Neuronal stem cell (in vitro differentiated cells): ENCODE measurements at regions not wholly inside any gene's neighbourhood (a gene's known extent, or its start where the extent isn't known, plus 50 kb on each side); places are given as distances from the start of the nearest gene placed in this dataset.

ENCODE experiments used
- DNase-seq: peaks from one replicate; pipeline ENCODE4 v3.0.0-alpha.2; 2013; ENCODE audit warnings: low spot score
- H2AFZ ChIP-seq: one replicate; pipeline ENCODE4 v1.6.1; 2013; ENCODE audit warnings: mild to moderate bottlenecking, low read length, inconsistent platforms
- H2AK5ac ChIP-seq: 2 replicates; pipeline ENCODE4 v1.6.1; 2013; ENCODE audit warnings: low read depth, mild to moderate bottlenecking, inconsistent platforms, low read length, moderate library complexity, mixed read lengths
- H2BK120ac ChIP-seq: 2 replicates; pipeline ENCODE4 v1.6.1; 2013; ENCODE audit warnings: low read depth, mild to moderate bottlenecking, inconsistent platforms, low read length, moderate library complexity, mixed read lengths
- H2BK12ac ChIP-seq: one replicate; pipeline ENCODE4 v1.6.1; 2013; ENCODE audit warnings: low read length, inconsistent platforms
- H2BK15ac ChIP-seq: 2 replicates; pipeline ENCODE4 v1.6.1; 2013; ENCODE audit warnings: mild to moderate bottlenecking, low read length, inconsistent platforms, mixed read lengths
- H2BK5ac ChIP-seq: one replicate; pipeline ENCODE4 v1.6.1; 2013; ENCODE audit warnings: inconsistent platforms, mild to moderate bottlenecking, low read length, moderate library complexity
- H3K14ac ChIP-seq: one replicate; pipeline ENCODE4 v1.6.1; 2013; ENCODE audit warnings: low read length, inconsistent platforms
- H3K18ac ChIP-seq: 2 replicates; pipeline ENCODE4 v1.6.1; 2013; ENCODE audit warnings: low read length, inconsistent platforms
- H3K23ac ChIP-seq: 2 replicates; pipeline ENCODE4 v1.6.1; 2013; ENCODE audit warnings: low read depth, mild to moderate bottlenecking, mixed read lengths, low read length, inconsistent platforms; ENCODE audit not compliant: poor library complexity
- H3K27ac ChIP-seq: replicated peaks from 3 replicates; pipeline ENCODE4 v1.5.1; 2013; ENCODE audit warnings: low read length, inconsistent platforms
- H3K27me3 ChIP-seq, 3 experiments: 2 replicates each; pipeline ENCODE4 v1.6.1; 2013; ENCODE audit warnings: low read length in 3 of 3, mild to moderate bottlenecking in 2 of 3, inconsistent platforms in 1 of 3, low read depth in 1 of 3, mixed read lengths in 1 of 3, moderate library complexity in 1 of 3; ENCODE audit not compliant: control insufficient read depth in 3 of 3, insufficient read depth in 3 of 3
- H3K36me3 ChIP-seq, 2 donors: replicated peaks in 1 of 2; 2 replicates each; pipeline ENCODE4 v1.6.1; 2013; ENCODE audit warnings: low read length in 2 of 2; ENCODE audit not compliant: control insufficient read depth in 2 of 2, insufficient read depth in 2 of 2
- H3K4ac ChIP-seq: 2 replicates; pipeline ENCODE4 v1.6.1; 2013; ENCODE audit warnings: inconsistent platforms, mild to moderate bottlenecking, low read length, moderate library complexity
- H3K4me1 ChIP-seq, 2 donors: 1 replicate in 1 of 2; 2 replicates in 1 of 2; pipeline ENCODE4 v1.6.1; 2013; ENCODE audit warnings: low read length in 2 of 2, low read depth in 1 of 2; ENCODE audit not compliant: control insufficient read depth in 2 of 2, insufficient read depth in 1 of 2
- H3K4me2 ChIP-seq: one replicate; pipeline ENCODE4 v1.6.1; 2013; ENCODE audit warnings: mild to moderate bottlenecking, low read length, inconsistent platforms; ENCODE audit not compliant: insufficient read depth, poor library complexity, severe bottlenecking
- H3K4me3 ChIP-seq, 2 donors: 2 replicates each; pipeline ENCODE4 v1.5.1; 2013; ENCODE audit warnings: low read length in 2 of 2, mild to moderate bottlenecking in 2 of 2, inconsistent platforms in 1 of 2, moderate library complexity in 1 of 2
- H3K79me1 ChIP-seq: one replicate; pipeline ENCODE4 v1.6.1; 2013; ENCODE audit warnings: low read depth, mild to moderate bottlenecking, inconsistent platforms, low read length, moderate library complexity
- H3K9ac ChIP-seq: one replicate; pipeline ENCODE4 v1.6.1; 2013; ENCODE audit warnings: mild to moderate bottlenecking, low read depth, low read length, inconsistent platforms; ENCODE audit not compliant: poor library complexity
- H3K9me3 ChIP-seq, 2 donors: replicated peaks in 1 of 2; 2 replicates each; pipeline versions ENCODE3 to v1.6.1; 2013; ENCODE audit warnings: low read length in 2 of 2, mild to moderate bottlenecking in 2 of 2, inconsistent platforms in 1 of 2, low read depth in 1 of 2, mixed read lengths in 1 of 2, moderate library complexity in 1 of 2; ENCODE audit not compliant: control insufficient read depth in 2 of 2, insufficient read depth in 1 of 2
- H4K8ac ChIP-seq: one replicate; pipeline ENCODE4 v1.6.1; 2013; ENCODE audit warnings: low read depth, mild to moderate bottlenecking, inconsistent platforms, low read length, moderate library complexity
- H4K91ac ChIP-seq: one replicate; pipeline ENCODE4 v1.6.1; 2013; ENCODE audit warnings: low read length, low read depth, mild to moderate bottlenecking, inconsistent platforms; ENCODE audit not compliant: poor library complexity
- WGBS, 2 donors: extraction: QIAGEN DNeasy Blood & Tissue Kit; methylation state at CpG; one replicate each; pipeline ENCODE4 v1.1.7; 2013; ENCODE audit warnings: missing lambda C conversion rate in 2 of 2, mixed read lengths in 1 of 2; ENCODE audit not compliant: insufficient read length in 2 of 2, insufficient replicate concordance in 1 of 2; ENCODE audit errors: extremely low coverage in 2 of 2; 5-methylcytosine and 5-hydroxymethylcytosine counted together

- H3K9ac ChIP-seq = no peak overlapping the region
- no peak overlapping the region for H3K4ac ChIP-seq
- DNase-seq = no peak
- no peaks in the 10 kb centered on the region for H3K79me1 ChIP-seq
- H3K18ac ChIP-seq = no peak overlapping the region
- no peak overlapping the region for H2AFZ ChIP-seq
- H2BK120ac ChIP-seq = no peak overlapping the region
- H3K23ac ChIP-seq = no peak overlapping the region
- no peak overlapping the region for H3K4me3 ChIP-seq
- H4K91ac ChIP-seq = no peak overlapping the region
- H4K8ac ChIP-seq = no peak overlapping the region
- no peaks in the 10 kb centered on the region for H3K4me1 ChIP-seq
- H3K14ac ChIP-seq = no peak overlapping the region
- no peak overlapping the region for H2BK5ac ChIP-seq
- no peak overlapping the region for H3K4me2 ChIP-seq
- H3K9me3 ChIP-seq = no peaks in the 10 kb centered on the region
- H2BK12ac ChIP-seq = no peak overlapping the region
- no peak overlapping the region for H2BK15ac ChIP-seq
- WGBS, 2 donors = no CpG with 5 or more reads among the region's 3 CpGs
- no peak overlapping the region for H2AK5ac ChIP-seq
- peaks cover 0 to 2% (median 0%) of the 10 kb centered on the region in 3 experiments for H3K27me3 ChIP-seq
- H3K27ac ChIP-seq = no peak overlapping the region
- no peaks in the 10 kb centered on the region for H3K36me3 ChIP-seq
Measured at GRCh38 chr2:34371711-34372110, 772.6 kb upstream of the FAM98A start.

GRCh38 chr2:34368304-34368703 lies 769.2 kb upstream of the FAM98A start:
- Histone ChIP-seq H3K18ac (no peak overlapping the region), H4K91ac (no peak overlapping the region), H3K79me1 (no peaks in the 10 kb centered on the region), H2BK12ac (no peak overlapping the region), H2BK120ac (no peak overlapping the region), H3K9ac (no peak overlapping the region), H2AFZ (no peak overlapping the region), H3K14ac (no peak overlapping the region), H3K9me3 (no peaks in the 10 kb centered on the region), H2AK5ac (no peak overlapping the region), H4K8ac (no peak overlapping the region), H3K4ac (no peak overlapping the region), H3K4me3 (no peak overlapping the region), H3K27ac (no peak overlapping the region), H3K4me2 (no peak overlapping the region), H3K23ac (no peak overlapping the region), H3K36me3 (no peaks in the 10 kb centered on the region), H2BK5ac (no peak overlapping the region), H3K4me1 (peaks cover 6 to 10% of the 10 kb centered on the region in 2 donors), H3K27me3 (peaks cover 0 to 2% (median 0%) of the 10 kb centered on the region in 3 experiments), H2BK15ac (no peak overlapping the region)
- WGBS, 2 donors = no CpG with 5 or more reads among the region's 1 CpG
- DNase-seq = no peak

- H3K4ac ChIP-seq = no peak overlapping the region
- H3K4me1 ChIP-seq = peaks cover 6 to 11% of the 10 kb centered on the region in 2 donors
- H3K9ac ChIP-seq = no peak overlapping the region
- H2AFZ ChIP-seq = no peak overlapping the region
- no peak overlapping the region for H4K8ac ChIP-seq
- WGBS, 2 donors = no CpG with 5 or more reads among the region's 3 CpGs
- no peak overlapping the region for H2BK12ac ChIP-seq
- no peak overlapping the region for H3K18ac ChIP-seq
- H2BK5ac ChIP-seq = no peak overlapping the region
- H3K9me3 ChIP-seq = no peaks in the 10 kb centered on the region
- H2AK5ac ChIP-seq = no peak overlapping the region
- H3K14ac ChIP-seq = no peak overlapping the region
- H3K27ac ChIP-seq = no peak overlapping the region
- H4K91ac ChIP-seq = no peak overlapping the region
- H3K36me3 ChIP-seq = no peaks in the 10 kb centered on the region
- no peak overlapping the region for H3K4me3 ChIP-seq
- peak overlapping the region; percentile 42 for H3K4me2 ChIP-seq
- DNase-seq = peak; percentile 81
- H2BK15ac ChIP-seq = no peak overlapping the region
- H3K27me3 ChIP-seq = peaks cover 0 to 2% (median 0%) of the 10 kb centered on the region in 3 experiments
- H2BK120ac ChIP-seq = no peak overlapping the region
- no peak overlapping the region for H3K23ac ChIP-seq
- H3K79me1 ChIP-seq = no peaks in the 10 kb centered on the region
Measured at GRCh38 chr2:34365932-34366331, 766.8 kb upstream of the FAM98A start.

GRCh38 chr2:34365512-34365911 lies 766.4 kb upstream of the FAM98A start:
- Histone ChIP-seq H3K4ac (no peak overlapping the region), H3K36me3 (no peaks in the 10 kb centered on the region), H3K4me2 (peak overlapping the region; percentile 42), H3K27ac (no peak overlapping the region), H3K4me3 (no peak overlapping the region), H3K18ac (no peak overlapping the region), H3K9ac (no peak overlapping the region), H2AFZ (no peak overlapping the region), H3K4me1 (peaks cover 6 to 11% of the 10 kb centered on the region in 2 donors), H3K79me1 (no peaks in the 10 kb centered on the region), H4K8ac (no peak overlapping the region), H2BK5ac (no peak overlapping the region), H3K9me3 (no peaks in the 10 kb centered on the region), H2BK120ac (no peak overlapping the region), H4K91ac (no peak overlapping the region), H3K27me3 (peaks cover 0 to 2% (median 0%) of the 10 kb centered on the region in 3 experiments), H2BK12ac (no peak overlapping the region), H2AK5ac (no peak overlapping the region), H3K23ac (no peak overlapping the region), H3K14ac (no peak overlapping the region), H2BK15ac (no peak overlapping the region)
- whole genome bisulfite sequencing, 2 donors = no CpG with 5 or more reads among the region's 2 CpGs
- no peak for DNase-seq
